NCI-H82 (cell line): ENCODE measurements at regions not wholly inside any gene's neighbourhood (a gene's known extent, or its start where the extent isn't known, plus 50 kb on each side); places are given as distances from the start of the nearest gene placed in this dataset.
"Not testable (repeated sequence)": the region's sequence is repeated elsewhere in the genome, so short reads cannot be mapped to it uniquely, and the experiment has no call there.

ENCODE experiments used
- DNase-seq: peaks from one replicate; lab custom pipeline; 2025; lab: John Stamatoyannopoulos, UW

- no peak for DNase-seq
Measured at GRCh38 chr1:184854496-184855140, 100.0 kb upstream of the EDEM3 start.

GRCh38 chr1:184854036-184854435, 99.4 kb upstream of the EDEM3 start:
- no peak for DNase-seq

GRCh38 chr1:184851822-184852746, 97.4 kb upstream of the EDEM3 start:
- no peak for DNase-seq

GRCh38 chr1:184843732-184844495, 89.3 kb upstream of the EDEM3 start:
- no peak for DNase-seq

- DNase-seq: no peak
Measured at GRCh38 chr1:184840596-184840995, 85.9 kb upstream of the EDEM3 start.

GRCh38 chr1:184838504-184838951, 83.9 kb upstream of the EDEM3 start:
- DNase-seq: no peak

GRCh38 chr1:184836934-184837895, 82.6 kb upstream of the EDEM3 start:
- DNase-seq: no peak

GRCh38 chr1:184836141-184836540, 81.5 kb upstream of the EDEM3 start:
- no peak for DNase-seq

- DNase-seq: not testable (repeated sequence)
Measured at GRCh38 chr1:184833994-184834393, 79.3 kb upstream of the EDEM3 start.

- no peak for DNase-seq
Measured at GRCh38 chr1:184832517-184832916, 77.9 kb upstream of the EDEM3 start.

GRCh38 chr1:184829496-184829895, 74.8 kb upstream of the EDEM3 start:
- DNase-seq: not testable (repeated sequence)

GRCh38 chr1:184828369-184828717, 73.7 kb upstream of the EDEM3 start:
- DNase-seq: no peak

GRCh38 chr1:184827600-184828368, 73.1 kb upstream of the EDEM3 start:
- no peak for DNase-seq

- no peak for DNase-seq
Measured at GRCh38 chr1:184826001-184826400, 71.3 kb upstream of the EDEM3 start.

GRCh38 chr1:184825571-184825970, 70.9 kb upstream of the EDEM3 start:
- DNase-seq: no peak

- DNase-seq: no peak
Measured at GRCh38 chr1:184824691-184825323, 70.1 kb upstream of the EDEM3 start.

- DNase-seq: peak; percentile 84
Measured at GRCh38 chr1:184823080-184823479, 68.4 kb upstream of the EDEM3 start.

GRCh38 chr1:184822267-184822666, 67.6 kb upstream of the EDEM3 start:
- no peak for DNase-seq

- DNase-seq: no peak
Measured at GRCh38 chr1:184821658-184822057, 67.0 kb upstream of the EDEM3 start.

GRCh38 chr1:184820956-184821355, 66.3 kb upstream of the EDEM3 start:
- DNase-seq: no peak
